Liver (tissue), 7 donors: ENCODE measurements at regions not wholly inside any gene's neighbourhood (a gene's known extent, or its start where the extent isn't known, plus 50 kb on each side); places are given as distances from the start of the nearest gene placed in this dataset.

Experiments
- DNase-seq: peaks from one replicate; pipeline ENCODE4 v3.0.0-alpha.2; 2017; ENCODE audit warnings: low spot score
- H3K27ac ChIP-seq, 2 donors: one replicate each; pipeline ENCODE4 v1.7.0; 2013; ENCODE audit warnings: inconsistent platforms in 2 of 2, low read length in 2 of 2, control low read depth in 1 of 2, low read depth in 1 of 2, mild to moderate bottlenecking in 1 of 2
- H3K27me3 ChIP-seq, 4 donors: one replicate each; pipeline versions ENCODE4 v1.6.1 to v1.7.0; 2013; ENCODE audit warnings: low read length in 3 of 4, inconsistent platforms in 1 of 4, mild to moderate bottlenecking in 1 of 4, moderate library complexity in 1 of 4; ENCODE audit not compliant: control insufficient read depth in 4 of 4, insufficient read depth in 4 of 4
- H3K36me3 ChIP-seq, 4 donors: one replicate each; pipeline versions ENCODE4 v1.6.1 to v1.7.0; 2013; ENCODE audit warnings: low read length in 3 of 4, mild to moderate bottlenecking in 3 of 4, low read depth in 1 of 4, moderate library complexity in 1 of 4; ENCODE audit not compliant: control insufficient read depth in 4 of 4, insufficient read depth in 3 of 4
- H3K4me1 ChIP-seq, 4 donors: one replicate each; pipeline versions ENCODE4 v1.6.1 to v1.7.0; 2013; ENCODE audit warnings: low read length in 3 of 4, mild to moderate bottlenecking in 3 of 4, moderate library complexity in 1 of 4; ENCODE audit not compliant: control insufficient read depth in 4 of 4, insufficient read depth in 4 of 4
- H3K4me3 ChIP-seq, 3 donors: one replicate each; pipeline versions ENCODE4 v1.6.1 to v1.7.0; 2013; ENCODE audit warnings: low read length in 3 of 3, control low read depth in 1 of 3, low read depth in 1 of 3, mild to moderate bottlenecking in 1 of 3
- H3K9ac ChIP-seq, 2 donors: one replicate each; pipeline ENCODE4 v1.7.0; 2013; ENCODE audit warnings: low read length in 2 of 2, mild to moderate bottlenecking in 2 of 2, moderate library complexity in 2 of 2, control low read depth in 1 of 2, low read depth in 1 of 2
- H3K9me3 ChIP-seq, 4 donors: one replicate each; pipeline versions ENCODE4 v1.6.1 to v1.7.0; 2013; ENCODE audit warnings: low read length in 3 of 4; ENCODE audit not compliant: control insufficient read depth in 4 of 4
- FOXA1 ChIP-seq: IDR thresholded peaks from 2 replicates; pipeline ENCODE4 v1.6.1; 2016; ENCODE audit warnings: antibody characterized with exemption
- FOXA2 ChIP-seq: IDR thresholded peaks from 2 replicates; pipeline ENCODE4 v1.6.1; 2016; ENCODE audit warnings: antibody characterized with exemption
- GABPA ChIP-seq, 2 donors: IDR thresholded peaks in 1 of 2; conservative IDR thresholded peaks in 1 of 2; 2 replicates each; pipeline ENCODE4 v1.6.1; 2016; ENCODE audit warnings: antibody characterized with exemption in 2 of 2, mild to moderate bottlenecking in 1 of 2, moderate library complexity in 1 of 2
- HNF4A ChIP-seq, 2 donors: conservative IDR thresholded peaks; 2 replicates each; pipeline ENCODE4 v1.6.1; 2016; ENCODE audit warnings: antibody characterized with exemption in 2 of 2, mild to moderate bottlenecking in 2 of 2
- HNF4G ChIP-seq: IDR thresholded peaks from 2 replicates; pipeline ENCODE4 v1.6.1; 2016; ENCODE audit warnings: antibody characterized with exemption
- JUND ChIP-seq, 2 donors: IDR thresholded peaks; 2 replicates each; pipeline ENCODE4 v1.6.1; 2016; ENCODE audit warnings: antibody characterized with exemption in 2 of 2
- TAF1 ChIP-seq: conservative IDR thresholded peaks from 2 replicates; pipeline ENCODE4 v1.6.1; 2016; ENCODE audit warnings: antibody characterized with exemption, mild to moderate bottlenecking
- WGBS: extraction: QIAGEN DNeasy Blood & Tissue Kit; methylation state at CpG from one replicate; pipeline ENCODE4 v1.1.7; 2013; 5-methylcytosine and 5-hydroxymethylcytosine counted together
- TF ChIP-seq, protein P1 (sequence below): IDR thresholded peaks from 2 replicates; pipeline ENCODE4 v1.6.1; 2016; ENCODE audit warnings: antibody characterized with exemption, mild to moderate bottlenecking
- TF ChIP-seq, protein P2 (sequence below): IDR thresholded peaks from 2 replicates; pipeline ENCODE4 v1.6.1; 2016; ENCODE audit warnings: antibody characterized with exemption
- TF ChIP-seq, protein P3 (sequence below): IDR thresholded peaks from 2 replicates; pipeline ENCODE4 v1.6.1; 2016; ENCODE audit warnings: antibody characterized with exemption
- donor health status: healthy.
- donor health status: healthy.
- donor health status: healthy.
- donor health status: healthy.

DNA sequence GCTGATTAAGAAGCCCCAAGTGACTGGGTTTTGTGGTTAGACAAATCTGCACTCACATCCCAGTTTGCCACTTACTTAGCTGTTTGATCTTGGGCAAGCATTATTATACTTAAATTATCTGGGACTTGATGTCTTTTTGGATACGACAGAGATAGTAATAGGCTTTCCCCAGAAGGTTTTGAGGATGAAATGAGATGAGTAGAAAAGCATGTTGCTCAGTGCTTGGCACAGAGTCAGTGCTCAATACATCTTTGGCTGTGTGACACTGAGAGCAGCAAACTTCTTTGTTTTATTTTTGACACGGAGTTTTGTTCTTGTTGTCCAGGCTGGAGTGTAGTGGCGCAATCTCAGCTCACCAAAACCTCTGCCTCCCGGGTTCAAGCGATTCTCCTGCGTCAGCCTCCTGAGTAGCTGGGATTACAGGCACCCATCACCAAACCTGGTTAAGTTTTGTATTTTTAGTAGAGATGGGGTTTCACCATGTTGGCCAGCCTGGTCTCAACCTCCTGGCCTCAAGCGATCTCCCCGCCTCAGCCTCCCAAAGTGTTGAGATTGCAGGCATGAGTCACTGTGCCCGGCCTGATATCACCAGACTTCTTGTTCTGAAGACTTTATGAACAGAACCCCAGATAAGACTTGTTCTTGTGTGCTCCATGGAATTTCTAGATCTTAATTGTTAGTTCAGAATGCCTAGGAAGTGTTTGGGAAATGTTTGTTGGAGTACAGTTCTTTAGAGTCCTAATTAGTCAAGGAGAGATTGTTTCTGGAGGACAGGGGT lies 521.2 kb downstream of the SLC4A3 start:
- Histone ChIP-seq H3K4me3 (no peak overlapping the region), H3K27ac (no peak overlapping the region), H3K9ac (no peak overlapping the region), H3K27me3 (no peaks in the 10 kb centered on the region), H3K4me1 (no peaks in the 10 kb centered on the region), H3K9me3 (no peaks in the 10 kb centered on the region), H3K36me3 (no peaks in the 10 kb centered on the region)
- TF ChIP-seq FOXA1 (no peak), JUND (IDR thresholded peaks at IDR 0.05) (no peak), HNF4A (conservative IDR thresholded peaks at IDR 0.05) (no peak), FOXA2 (no peak)
- TF ChIP-seq, protein P1, sequence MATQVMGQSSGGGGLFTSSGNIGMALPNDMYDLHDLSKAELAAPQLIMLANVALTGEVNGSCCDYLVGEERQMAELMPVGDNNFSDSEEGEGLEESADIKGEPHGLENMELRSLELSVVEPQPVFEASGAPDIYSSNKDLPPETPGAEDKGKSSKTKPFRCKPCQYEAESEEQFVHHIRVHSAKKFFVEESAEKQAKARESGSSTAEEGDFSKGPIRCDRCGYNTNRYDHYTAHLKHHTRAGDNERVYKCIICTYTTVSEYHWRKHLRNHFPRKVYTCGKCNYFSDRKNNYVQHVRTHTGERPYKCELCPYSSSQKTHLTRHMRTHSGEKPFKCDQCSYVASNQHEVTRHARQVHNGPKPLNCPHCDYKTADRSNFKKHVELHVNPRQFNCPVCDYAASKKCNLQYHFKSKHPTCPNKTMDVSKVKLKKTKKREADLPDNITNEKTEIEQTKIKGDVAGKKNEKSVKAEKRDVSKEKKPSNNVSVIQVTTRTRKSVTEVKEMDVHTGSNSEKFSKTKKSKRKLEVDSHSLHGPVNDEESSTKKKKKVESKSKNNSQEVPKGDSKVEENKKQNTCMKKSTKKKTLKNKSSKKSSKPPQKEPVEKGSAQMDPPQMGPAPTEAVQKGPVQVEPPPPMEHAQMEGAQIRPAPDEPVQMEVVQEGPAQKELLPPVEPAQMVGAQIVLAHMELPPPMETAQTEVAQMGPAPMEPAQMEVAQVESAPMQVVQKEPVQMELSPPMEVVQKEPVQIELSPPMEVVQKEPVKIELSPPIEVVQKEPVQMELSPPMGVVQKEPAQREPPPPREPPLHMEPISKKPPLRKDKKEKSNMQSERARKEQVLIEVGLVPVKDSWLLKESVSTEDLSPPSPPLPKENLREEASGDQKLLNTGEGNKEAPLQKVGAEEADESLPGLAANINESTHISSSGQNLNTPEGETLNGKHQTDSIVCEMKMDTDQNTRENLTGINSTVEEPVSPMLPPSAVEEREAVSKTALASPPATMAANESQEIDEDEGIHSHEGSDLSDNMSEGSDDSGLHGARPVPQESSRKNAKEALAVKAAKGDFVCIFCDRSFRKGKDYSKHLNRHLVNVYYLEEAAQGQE = no peak
- WGBS = 82% methylated on average over 9 of the region's 9 CpGs
- DNase-seq = no peak

DNA sequence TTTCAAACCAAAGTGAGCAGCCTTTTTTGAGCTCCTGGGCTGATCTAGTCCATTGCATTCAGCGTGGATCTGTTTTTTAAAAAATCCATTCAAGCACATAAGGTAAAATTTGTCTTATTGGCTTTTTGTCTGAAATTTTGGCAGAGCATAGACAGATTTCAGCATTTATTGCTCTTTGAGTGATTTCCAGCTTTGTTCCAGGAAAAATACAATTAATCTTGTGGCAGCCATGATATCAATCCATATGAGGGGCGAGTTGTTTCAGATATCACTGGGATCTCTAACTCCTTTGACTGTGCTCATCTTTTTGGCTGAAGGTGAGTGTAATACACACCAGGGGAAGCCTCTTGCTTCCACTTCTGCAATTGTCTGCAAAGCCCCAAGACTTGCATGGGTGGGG lies 523.9 kb downstream of the SLC4A3 start:
- WGBS = 74% methylated on average over 2 of the region's 2 CpGs
- H3K4me1 ChIP-seq = no peaks in the 10 kb centered on the region
- H3K9me3 ChIP-seq = no peaks in the 10 kb centered on the region
- H3K4me3 ChIP-seq = no peak overlapping the region
- H3K36me3 ChIP-seq = no peaks in the 10 kb centered on the region
- no peak for DNase-seq
- no peak overlapping the region for H3K27ac ChIP-seq
- H3K27me3 ChIP-seq = no peaks in the 10 kb centered on the region
- no peak for TF ChIP-seq HNF4G
- no peak overlapping the region for H3K9ac ChIP-seq

DNA sequence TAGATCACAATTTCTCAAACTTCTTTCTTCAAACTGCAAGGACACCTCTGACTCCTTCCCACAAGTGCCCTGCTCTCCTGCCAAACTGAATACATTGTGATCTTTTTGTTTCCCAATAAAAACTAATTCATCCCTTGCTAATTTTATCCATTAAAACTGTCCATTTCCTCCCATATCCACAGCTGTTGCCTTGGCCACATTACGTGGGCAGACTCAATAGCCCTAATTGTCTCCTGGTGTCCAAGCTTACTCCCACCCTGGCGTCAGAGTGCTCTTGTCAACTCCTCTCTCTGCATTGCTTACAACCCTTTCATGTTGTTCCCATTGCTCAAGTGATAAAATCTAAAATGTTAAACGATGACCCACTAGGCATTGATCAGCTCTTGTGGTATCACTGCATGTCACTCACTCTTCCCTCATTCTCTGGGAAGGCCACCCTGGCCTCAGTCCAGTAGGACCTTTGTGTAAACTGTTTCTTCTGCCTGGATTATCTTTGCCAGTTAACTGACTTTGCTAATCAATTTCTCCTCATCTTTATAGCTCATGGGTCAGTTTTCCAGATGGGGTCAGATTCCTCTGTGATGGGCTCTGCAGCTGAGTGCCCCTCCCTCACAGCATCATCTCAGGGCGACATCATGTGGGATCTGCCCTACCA lies 525.0 kb downstream of the SLC4A3 start:
- H3K9me3 ChIP-seq = no peaks in the 10 kb centered on the region
- H3K4me1 ChIP-seq = no peaks in the 10 kb centered on the region
- no peak overlapping the region for H3K4me3 ChIP-seq
- no peaks in the 10 kb centered on the region for H3K36me3 ChIP-seq
- H3K9ac ChIP-seq = no peak overlapping the region
- WGBS = 49% methylated on average over 4 of the region's 4 CpGs
- H3K27me3 ChIP-seq = no peaks in the 10 kb centered on the region
- TF ChIP-seq, protein P2, sequence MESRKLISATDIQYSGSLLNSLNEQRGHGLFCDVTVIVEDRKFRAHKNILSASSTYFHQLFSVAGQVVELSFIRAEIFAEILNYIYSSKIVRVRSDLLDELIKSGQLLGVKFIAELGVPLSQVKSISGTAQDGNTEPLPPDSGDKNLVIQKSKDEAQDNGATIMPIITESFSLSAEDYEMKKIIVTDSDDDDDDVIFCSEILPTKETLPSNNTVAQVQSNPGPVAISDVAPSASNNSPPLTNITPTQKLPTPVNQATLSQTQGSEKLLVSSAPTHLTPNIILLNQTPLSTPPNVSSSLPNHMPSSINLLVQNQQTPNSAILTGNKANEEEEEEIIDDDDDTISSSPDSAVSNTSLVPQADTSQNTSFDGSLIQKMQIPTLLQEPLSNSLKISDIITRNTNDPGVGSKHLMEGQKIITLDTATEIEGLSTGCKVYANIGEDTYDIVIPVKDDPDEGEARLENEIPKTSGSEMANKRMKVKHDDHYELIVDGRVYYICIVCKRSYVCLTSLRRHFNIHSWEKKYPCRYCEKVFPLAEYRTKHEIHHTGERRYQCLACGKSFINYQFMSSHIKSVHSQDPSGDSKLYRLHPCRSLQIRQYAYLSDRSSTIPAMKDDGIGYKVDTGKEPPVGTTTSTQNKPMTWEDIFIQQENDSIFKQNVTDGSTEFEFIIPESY = no peak
- no peak for TF ChIP-seq TAF1
- no peak for TF ChIP-seq JUND (IDR thresholded peaks at IDR 0.05)
- TF ChIP-seq FOXA1 = no peak
- TF ChIP-seq, protein P3, sequence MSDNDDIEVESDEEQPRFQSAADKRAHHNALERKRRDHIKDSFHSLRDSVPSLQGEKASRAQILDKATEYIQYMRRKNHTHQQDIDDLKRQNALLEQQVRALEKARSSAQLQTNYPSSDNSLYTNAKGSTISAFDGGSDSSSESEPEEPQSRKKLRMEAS = no peak
- TF ChIP-seq GABPA (IDR thresholded peaks at IDR 0.05 in 1 of 2, conservative IDR thresholded peaks at IDR 0.05 in 1 of 2) = no peak
- DNase-seq = no peak
- H3K27ac ChIP-seq = no peak overlapping the region
